Posterior cingulate gyrus (tissue), 11 donors: ENCODE measurements at regions not wholly inside any gene's neighbourhood (a gene's known extent, or its start where the extent isn't known, plus 50 kb on each side); places are given as distances from the start of the nearest gene placed in this dataset.
"Not testable (repeated sequence)": the region's sequence is repeated elsewhere in the genome, so short reads cannot be mapped to it uniquely, and the experiment has no call there.

Source experiments
- DNase-seq, 10 donors: peaks; one replicate each; pipeline versions ENCODE4 v3.0.0 to v3.0.0-alpha.2; 2020 to 2021; ENCODE audit warnings: mixed read lengths in 3 of 10
- intact Hi-C: fragments of 100-400 bp; cut with DNase I; formaldehyde crosslinking; loops from one replicate; pipeline ENCODE4 v1.15.1; 2023

GRCh38 chr3:153357436-153357835, 195.4 kb downstream of the RAP2B start:
- intact Hi-C loops, result no loop called here
- no peak for DNase-seq

- intact Hi-C loops, result no loop called here
- peak in 2 of 10 donors; percentile 52 to 54 for DNase-seq
These were observed 207.7 kb downstream of the RAP2B start for GRCh38 chr3:153369561-153370374.

- intact Hi-C loops, result no loop called here
- no peak for DNase-seq
These were observed 208.7 kb downstream of the RAP2B start for GRCh38 chr3:153370680-153371079.

GRCh38 chr3:153372326-153372725, 210.3 kb downstream of the RAP2B start:
- intact Hi-C loops, result no loop called here
- DNase-seq, result no peak

GRCh38 chr3:153373606-153374005, 211.6 kb downstream of the RAP2B start:
- intact Hi-C loops, result no loop called here
- no peak for DNase-seq

- intact Hi-C loops, DNase-seq: not testable (repeated sequence)
These were observed 216.3 kb downstream of the RAP2B start for GRCh38 chr3:153378366-153378765.

- DNase-seq, result no peak
- intact Hi-C loops, result no loop called here
These were observed 217.5 kb downstream of the RAP2B start for GRCh38 chr3:153379516-153379915.

GRCh38 chr3:153385343-153385742, 223.3 kb downstream of the RAP2B start:
- DNase-seq, result no peak
- intact Hi-C loops, result no loop called here

- no peak for DNase-seq
- intact Hi-C loops, result no loop called here
These were observed 230.3 kb downstream of the RAP2B start for GRCh38 chr3:153392363-153392762.

GRCh38 chr3:153394017-153394416, 232.0 kb downstream of the RAP2B start:
- DNase-seq, result no peak
- intact Hi-C loops, result no loop called here

DNA sequence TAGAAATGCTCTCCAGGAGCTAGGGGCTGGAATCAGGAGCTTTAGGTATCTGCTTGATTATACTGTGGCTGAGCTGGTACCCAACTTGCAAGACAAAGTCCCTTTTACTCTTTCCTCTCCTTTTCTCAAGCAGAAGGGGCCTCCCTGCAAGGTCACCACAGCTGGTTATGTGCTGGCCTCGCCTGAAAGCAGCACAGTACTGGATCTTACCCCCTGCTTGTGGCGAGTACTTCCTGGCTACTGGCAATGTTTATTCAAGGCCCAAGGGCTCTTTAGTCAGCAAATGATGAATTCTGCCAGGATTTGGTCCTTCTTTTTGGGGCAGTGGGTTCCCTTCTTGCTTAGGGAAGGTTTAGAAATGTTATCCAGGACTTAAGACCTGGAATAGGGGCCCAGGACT, 234.6 kb downstream of the RAP2B start:
- DNase-seq, result no peak

GRCh38 chr3:153397794-153398193, 235.8 kb downstream of the RAP2B start:
- no peak for DNase-seq
- intact Hi-C loops, result no loop called here

More for the DNA sequence above, 234.6 kb downstream of the RAP2B start:
- intact Hi-C loops, result no loop called here

DNA sequence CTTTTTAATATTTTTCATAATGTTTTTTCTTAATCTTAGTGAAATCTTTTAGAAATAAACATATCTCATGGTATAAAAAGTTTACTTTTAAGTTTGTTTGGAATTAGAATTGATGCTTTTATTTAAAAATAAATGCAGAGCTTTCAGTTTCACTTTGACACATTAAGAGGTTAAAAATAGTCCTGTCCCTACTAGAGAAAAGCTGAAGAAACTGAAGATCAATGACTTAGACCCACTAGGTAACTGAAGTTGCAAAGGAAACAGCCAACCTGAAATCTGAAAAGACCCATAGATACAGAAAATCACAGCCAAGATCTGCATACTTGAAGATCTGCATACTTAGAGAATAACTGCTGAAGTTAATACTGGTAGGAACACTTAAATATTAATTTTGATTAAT, 237.6 kb downstream of the RAP2B start:
- no peak for DNase-seq
- intact Hi-C loops, result no loop called here

DNA sequence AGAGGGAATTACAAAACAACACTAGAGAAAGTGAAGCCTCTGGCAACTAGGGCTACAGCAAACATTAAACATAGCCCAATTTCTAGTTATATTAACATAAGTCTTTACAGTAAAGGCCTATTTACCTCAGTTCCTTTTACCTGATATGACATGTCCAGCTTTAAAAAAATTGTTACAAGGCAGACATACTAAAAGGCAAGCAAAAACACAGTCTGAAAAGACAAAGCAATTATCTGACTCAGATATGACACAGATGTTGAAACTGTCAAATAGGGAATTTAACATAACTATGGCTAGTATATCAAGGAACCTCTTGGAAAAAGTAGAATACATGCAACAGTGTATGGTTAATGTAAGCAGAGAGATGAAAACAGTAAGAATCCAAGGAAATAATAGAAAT, 238.6 kb downstream of the RAP2B start:
- DNase-seq, result no peak
- intact Hi-C loops, result no loop called here

DNA sequence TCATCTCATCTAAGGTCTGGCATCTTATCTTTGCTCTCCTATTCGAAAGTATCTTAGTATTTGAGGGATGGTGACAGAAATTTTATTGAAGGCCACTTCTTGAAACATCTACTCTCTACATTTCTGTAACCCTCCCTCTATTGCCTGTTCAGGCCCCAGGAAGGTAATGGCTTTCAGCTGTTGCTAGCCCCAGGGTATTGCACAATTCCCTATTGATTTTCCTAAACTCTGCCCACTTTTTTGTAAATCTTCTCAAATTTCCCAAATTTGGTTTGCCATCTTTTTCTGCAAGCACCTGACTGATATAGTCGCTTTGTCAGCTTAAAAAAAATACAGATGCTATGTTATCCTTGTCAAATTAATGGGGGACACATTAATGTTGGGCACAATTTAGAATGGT, 242.1 kb downstream of the RAP2B start:
- intact Hi-C loops, result no loop called here
- no peak for DNase-seq

DNA sequence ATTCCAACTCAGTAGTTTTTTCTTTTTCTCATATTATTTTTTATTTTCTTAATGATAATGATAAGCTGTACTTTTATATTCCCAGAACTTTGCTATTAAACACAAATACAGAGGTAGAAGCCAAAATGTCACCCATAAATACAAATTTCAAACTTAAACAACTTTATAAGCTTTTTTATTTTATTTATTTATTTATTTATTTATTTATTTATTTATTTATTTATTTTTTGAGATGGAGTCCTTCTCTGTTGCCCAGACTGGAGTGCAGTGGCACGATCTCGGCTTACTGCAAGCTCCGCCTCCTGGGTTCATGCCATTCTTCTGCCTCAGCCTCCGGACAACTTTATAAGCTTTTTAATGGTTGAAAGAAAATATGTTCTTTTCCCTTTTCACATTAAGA, 243.3 kb downstream of the RAP2B start:
- DNase-seq, intact Hi-C loops: not testable (repeated sequence)

DNA sequence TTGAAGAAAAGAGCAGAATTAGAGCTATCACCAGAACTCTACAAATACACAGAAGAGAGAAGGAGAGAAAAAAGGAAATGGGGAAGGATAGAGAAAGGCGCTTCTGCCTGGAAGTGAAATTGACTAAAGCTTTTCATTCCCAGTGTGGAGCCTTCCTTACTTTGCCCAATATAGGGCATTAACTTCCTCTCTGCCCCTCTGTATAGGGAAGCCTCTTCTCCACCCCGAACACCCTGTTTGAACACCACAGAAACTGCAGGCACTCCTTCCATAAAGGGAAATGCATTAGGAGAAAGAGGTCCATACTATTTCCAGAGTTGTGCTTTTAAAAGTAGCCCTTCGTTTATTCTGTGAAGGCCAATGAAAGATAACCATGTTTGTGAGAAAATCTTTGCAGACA, 248.5 kb downstream of the RAP2B start:
- DNase-seq, result no peak
- intact Hi-C loops, result no loop called here

DNA sequence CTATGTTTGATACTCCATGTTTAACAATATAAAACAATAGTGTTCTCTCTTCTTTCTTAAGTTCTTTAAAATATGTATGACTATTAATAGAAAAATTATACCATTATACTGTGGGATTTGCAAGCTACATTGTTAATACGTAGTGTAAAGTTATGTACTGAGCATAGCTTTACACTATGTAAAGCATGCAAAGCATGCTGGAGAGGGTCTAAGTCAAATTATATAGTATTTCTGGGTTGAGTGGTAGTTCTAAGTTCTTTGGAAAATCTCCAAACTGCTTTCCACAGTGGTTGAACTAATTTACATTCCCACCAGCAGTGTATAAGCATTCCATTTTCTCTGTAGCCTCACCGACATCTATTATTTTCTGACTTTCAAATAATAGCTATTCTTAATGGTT, 253.0 kb downstream of the RAP2B start:
- DNase-seq, result no peak
- intact Hi-C loops, result no loop called here

DNA sequence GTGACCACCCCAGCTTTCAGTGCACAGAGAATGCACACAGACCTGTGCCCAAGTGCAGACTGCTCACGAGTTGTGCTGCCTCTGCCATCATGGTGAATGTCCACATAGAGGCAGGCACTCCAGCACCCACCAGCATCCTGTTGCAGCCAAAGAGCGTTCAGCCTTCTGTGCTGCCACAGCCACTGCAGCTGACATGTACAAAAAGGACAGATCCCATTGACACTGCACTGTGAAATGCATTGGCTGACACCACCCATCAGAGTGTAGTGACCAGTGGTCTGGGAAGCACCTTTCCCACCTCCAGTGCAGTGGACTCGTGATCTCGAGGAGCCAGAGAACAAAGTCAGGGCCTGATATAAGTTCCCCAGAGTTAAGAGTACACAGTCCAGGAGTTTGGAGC, 260.3 kb downstream of the RAP2B start:
- peak in 1 of 10 donors; percentile 61 for DNase-seq
- intact Hi-C loops, result no loop called here

- intact Hi-C loops, DNase-seq: not testable (repeated sequence)
These were observed 261.8 kb downstream of the RAP2B start for GRCh38 chr3:153423820-153424219.

DNA sequence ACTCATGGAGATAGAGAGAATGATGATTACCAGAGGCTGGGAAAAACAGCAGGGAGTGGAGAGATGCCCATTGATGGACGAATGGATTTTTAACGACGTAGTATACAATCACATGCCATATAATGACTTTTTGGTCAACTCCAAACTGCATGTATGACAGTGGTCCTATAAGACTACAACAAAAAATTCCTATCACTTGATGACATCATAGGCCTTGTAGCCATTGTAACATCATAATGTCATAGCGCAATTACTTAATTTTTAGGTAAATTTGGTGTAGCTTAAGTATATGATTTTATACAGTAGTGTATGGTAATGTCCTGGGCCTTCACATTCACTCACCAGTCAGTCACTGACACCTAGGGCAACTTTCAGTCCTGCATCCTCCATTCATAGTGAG, 264.3 kb downstream of the RAP2B start:
- intact Hi-C loops, result no loop called here
- no peak for DNase-seq

DNA sequence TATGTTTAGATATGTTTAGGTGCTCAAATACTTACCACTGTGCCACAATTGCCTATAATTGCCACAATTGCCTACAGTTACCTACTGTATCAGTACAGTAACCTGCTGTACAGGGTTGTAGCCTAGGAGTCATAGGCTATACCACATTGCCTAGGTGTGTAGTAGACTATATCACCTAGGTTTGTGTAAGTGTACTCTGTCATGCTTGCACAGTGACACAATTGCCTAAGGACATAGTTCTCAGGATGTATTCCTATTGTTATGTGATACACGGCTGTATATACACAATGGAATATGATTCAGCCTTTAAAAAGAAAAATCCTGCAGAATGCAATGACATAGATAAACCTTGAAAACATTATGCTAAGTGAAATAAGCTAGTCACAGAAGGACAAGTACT, 264.8 kb downstream of the RAP2B start:
- no peak for DNase-seq
- intact Hi-C loops, result no loop called here

DNA sequence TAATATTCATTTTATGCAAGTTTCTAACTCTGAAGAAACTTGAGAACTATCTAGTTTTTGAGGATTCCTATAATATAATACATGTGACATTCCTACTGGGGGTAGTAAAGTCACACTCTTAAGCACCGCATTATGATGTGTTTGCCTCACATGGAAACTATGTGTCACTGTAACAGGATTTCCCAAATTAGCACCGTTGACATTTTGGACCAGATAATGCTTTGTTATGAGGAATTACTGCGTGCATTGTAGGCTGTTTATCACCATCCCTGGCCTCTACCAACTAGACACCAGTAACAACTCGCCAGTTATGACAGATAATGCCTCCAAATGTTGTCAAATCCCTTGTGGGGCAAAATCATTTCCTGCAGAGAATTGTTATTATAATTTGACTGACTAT, 267.8 kb downstream of the RAP2B start:
- intact Hi-C loops, result no loop called here
- DNase-seq, result no peak
